Breast epithelium (tissue), 3 donors: ENCODE measurements at regions not wholly inside any gene's neighbourhood (a gene's known extent, or its start where the extent isn't known, plus 50 kb on each side); places are given as distances from the start of the nearest gene placed in this dataset.

Source experiments
- CTCF ChIP-seq, 3 donors: fragments of 450-650 bp; IDR thresholded peaks; one replicate each; pipeline ENCODE4 v1.5.1; 2016 to 2017; ENCODE audit warnings: antibody characterized with exemption in 3 of 3, mild to moderate bottlenecking in 3 of 3, moderate library complexity in 3 of 3
- POLR2A ChIP-seq: fragments of 450-650 bp; IDR thresholded peaks from one replicate; pipeline ENCODE4 v1.6.1; 2016; ENCODE audit warnings: antibody characterized with exemption, mild to moderate bottlenecking, moderate library complexity

- TF ChIP-seq CTCF (IDR thresholded peaks at IDR 0.05), result no peak
- TF ChIP-seq POLR2A, result no peak
Observed at GRCh38 chr3:161770484-161771386, 274.1 kb downstream of the OTOL1 start.
